Astrocyte of the spinal cord (primary cell): ENCODE measurements at regions not wholly inside any gene's neighbourhood (a gene's known extent, or its start where the extent isn't known, plus 50 kb on each side); places are given as distances from the start of the nearest gene placed in this dataset.

Experiments used
- DNase-seq: peaks from one replicate; pipeline ENCODE4 v3.0.0; 2011; ENCODE audit warnings: low read depth, low spot score
- H3K4me3 ChIP-seq: 2 replicates; pipeline ENCODE4 v1.5.1; 2011; ENCODE audit warnings: low read depth, mild to moderate bottlenecking, low read length, moderate library complexity
- CTCF ChIP-seq: IDR thresholded peaks from 2 replicates; pipeline ENCODE4 v1.5.1; 2012; ENCODE audit warnings: low read depth, mild to moderate bottlenecking, low read length, inconsistent platforms
- in situ Hi-C: cut with HindIII; loops from 2 replicates; pipeline ENCODE4 v1.10.0; 2017; ENCODE audit warnings: low sequenced_read_pairs

- TF ChIP-seq CTCF: no peak
- in situ Hi-C loops: no loop called here
- DNase-seq: no peak
- H3K4me3 ChIP-seq: no peak overlapping the region
These were observed 680.0 kb downstream of the SEMA5A start for GRCh38 chr5:8865686-8866374.

GRCh38 chr5:8868283-8868682 lies 677.6 kb downstream of the SEMA5A start:
- DNase-seq: no peak
- no peak overlapping the region for H3K4me3 ChIP-seq
- no peak for TF ChIP-seq CTCF
- in situ Hi-C loops: no loop called here

GRCh38 chr5:8869932-8870331 lies 675.9 kb downstream of the SEMA5A start:
- no peak for TF ChIP-seq CTCF
- no peak for DNase-seq
- no peak overlapping the region for H3K4me3 ChIP-seq
- in situ Hi-C loops: no loop called here

- H3K4me3 ChIP-seq: no peak overlapping the region
- no peak for DNase-seq
- TF ChIP-seq CTCF: no peak
- in situ Hi-C loops: no loop called here
These were observed 675.4 kb downstream of the SEMA5A start for GRCh38 chr5:8870349-8870958.

- in situ Hi-C loops: no loop called here
- no peak overlapping the region for H3K4me3 ChIP-seq
These were observed 674.9 kb downstream of the SEMA5A start for GRCh38 chr5:8870959-8871355.

GRCh38 chr5:8871446-8871845 lies 674.4 kb downstream of the SEMA5A start:
- in situ Hi-C loops: no loop called here
- TF ChIP-seq CTCF: no peak
- no peak for DNase-seq
- no peak overlapping the region for H3K4me3 ChIP-seq

More at GRCh38 chr5:8870959-8871355, 674.9 kb downstream of the SEMA5A start:
- no peak for TF ChIP-seq CTCF
- DNase-seq: no peak
